ENCODE measurements at regions not wholly inside any gene's neighbourhood (a gene's known extent, or its start where the extent isn't known, plus 50 kb on each side); places are given as distances from the start of the nearest gene placed in this dataset.

GRCh38 chr6:14200047-14200446 is 82.5 kb downstream of the CD83 start:
- TF ChIP-seq SALL2 (CRISPR knock-in tag; IDR thresholded peaks at IDR 0.05), result no peak
- no peak for TF ChIP-seq TAF1 (CRISPR knock-in tag; IDR thresholded peaks at IDR 0.05)
- TF ChIP-seq EED (CRISPR knock-in tag; IDR thresholded peaks at IDR 0.05), result no peak
- TF ChIP-seq FOXA1 (IDR thresholded peaks at IDR 0.05), result no peak
- no peak for TF ChIP-seq FOXA1 (CRISPR knock-in tag; IDR thresholded peaks at IDR 0.05)
- TF ChIP-seq POLR2AphosphoS5 (IDR thresholded peaks at IDR 0.05; ENCODE audit: low read depth, low read length), result no peak
- no peak for TF ChIP-seq CTCF (CRISPR knock-in tag; IDR thresholded peaks at IDR 0.05)
- TF ChIP-seq FOXJ3 (CRISPR knock-in tag; IDR thresholded peaks at IDR 0.05; ENCODE audit: borderline replicate concordance), result no peak
- no peak for TF ChIP-seq MAX (IDR thresholded peaks at IDR 0.05)
- TF ChIP-seq ZNF777 (CRISPR knock-in tag; IDR thresholded peaks at IDR 0.05), result no peak
- TF ChIP-seq SP1 (IDR thresholded peaks at IDR 0.05), result no peak
- no peak for TF ChIP-seq SP1 (CRISPR knock-in tag; IDR thresholded peaks at IDR 0.05)
- TF ChIP-seq, protein P1, sequence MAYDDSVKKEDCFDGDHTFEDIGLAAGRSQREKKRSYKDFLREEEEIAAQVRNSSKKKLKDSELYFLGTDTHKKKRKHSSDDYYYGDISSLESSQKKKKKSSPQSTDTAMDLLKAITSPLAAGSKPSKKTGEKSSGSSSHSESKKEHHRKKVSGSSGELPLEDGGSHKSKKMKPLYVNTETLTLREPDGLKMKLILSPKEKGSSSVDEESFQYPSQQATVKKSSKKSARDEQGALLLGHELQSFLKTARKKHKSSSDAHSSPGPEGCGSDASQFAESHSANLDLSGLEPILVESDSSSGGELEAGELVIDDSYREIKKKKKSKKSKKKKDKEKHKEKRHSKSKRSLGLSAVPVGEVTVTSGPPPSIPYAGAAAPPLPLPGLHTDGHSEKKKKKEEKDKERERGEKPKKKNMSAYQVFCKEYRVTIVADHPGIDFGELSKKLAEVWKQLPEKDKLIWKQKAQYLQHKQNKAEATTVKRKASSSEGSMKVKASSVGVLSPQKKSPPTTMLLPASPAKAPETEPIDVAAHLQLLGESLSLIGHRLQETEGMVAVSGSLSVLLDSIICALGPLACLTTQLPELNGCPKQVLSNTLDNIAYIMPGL (CRISPR knock-in tag; IDR thresholded peaks at IDR 0.05; ENCODE audit: borderline replicate concordance in 1 of 2, low read depth in 1 of 2), result no peak
- TF ChIP-seq ZFX (CRISPR knock-in tag; IDR thresholded peaks at IDR 0.05; ENCODE audit: low read depth), result no peak
- TF ChIP-seq ELF1 (CRISPR knock-in tag; IDR thresholded peaks at IDR 0.05), result no peak

All from HepG2 (cell line).